Mesenchymal stem cell (in vitro differentiated cells and primary cell): ENCODE measurements at regions not wholly inside any gene's neighbourhood (a gene's known extent, or its start where the extent isn't known, plus 50 kb on each side); places are given as distances from the start of the nearest gene placed in this dataset.
A peak's percentile ranks its signal among the peaks of the same experiment; 100 is the strongest.

Source experiments
- DNase-seq: peaks from one replicate; pipeline ENCODE4 v3.0.0-alpha.2; 2013
- H2AFZ ChIP-seq: one replicate; pipeline ENCODE4 v1.6.1; 2013; ENCODE audit warnings: low read depth, mild to moderate bottlenecking, control low read depth, inconsistent platforms, low read length, moderate library complexity
- H2AK5ac ChIP-seq: 2 replicates; pipeline ENCODE4 v1.6.1; 2013; ENCODE audit warnings: low read length, moderate library complexity, mild to moderate bottlenecking, inconsistent platforms; ENCODE audit not compliant: severe bottlenecking
- H2BK120ac ChIP-seq: one replicate; pipeline ENCODE4 v1.6.1; 2013; ENCODE audit warnings: low read depth, mild to moderate bottlenecking, inconsistent platforms, low read length, moderate library complexity
- H2BK12ac ChIP-seq, 2 experiments: one replicate each; pipeline ENCODE4 v1.6.1; 2013; ENCODE audit warnings: inconsistent platforms in 2 of 2, low read length in 2 of 2, mild to moderate bottlenecking in 2 of 2, moderate library complexity in 2 of 2, control low read depth in 1 of 2
- H2BK15ac ChIP-seq: one replicate; pipeline ENCODE4 v1.6.1; 2013; ENCODE audit warnings: mild to moderate bottlenecking, low read depth, inconsistent platforms; ENCODE audit not compliant: poor library complexity, severe bottlenecking
- H2BK5ac ChIP-seq: 2 replicates; pipeline ENCODE4 v1.6.1; 2013; ENCODE audit warnings: low read depth, mild to moderate bottlenecking, low read length, control low read depth, inconsistent platforms; ENCODE audit not compliant: poor library complexity, severe bottlenecking
- H3K14ac ChIP-seq, 2 experiments: one replicate each; pipeline ENCODE4 v1.6.1; 2013; ENCODE audit warnings: inconsistent platforms in 2 of 2, low read length in 2 of 2, control low read depth in 1 of 2, mild to moderate bottlenecking in 1 of 2, moderate library complexity in 1 of 2
- H3K18ac ChIP-seq, 2 experiments: one replicate each; pipeline ENCODE4 v1.6.1; 2013; ENCODE audit warnings: inconsistent platforms in 2 of 2, low read length in 2 of 2, control low read depth in 1 of 2, low read depth in 1 of 2, mild to moderate bottlenecking in 1 of 2
- H3K23ac ChIP-seq, 2 experiments: one replicate each; pipeline ENCODE4 v1.6.1; 2013; ENCODE audit warnings: inconsistent platforms in 2 of 2, low read length in 2 of 2, mild to moderate bottlenecking in 2 of 2, moderate library complexity in 2 of 2, control low read depth in 1 of 2
- H3K27ac ChIP-seq: 2 replicates; pipeline ENCODE4 v1.5.1; 2013; ENCODE audit warnings: mild to moderate bottlenecking, moderate library complexity, low read length, control low read depth, inconsistent platforms; ENCODE audit not compliant: poor library complexity, severe bottlenecking
- H3K27me3 ChIP-seq, 2 experiments: 2 replicates each; pipeline versions ENCODE4 v1.6.1 to v1.7.0; 2013; ENCODE audit warnings: low read length in 2 of 2, mild to moderate bottlenecking in 2 of 2, moderate library complexity in 2 of 2, control low read depth in 1 of 2, inconsistent platforms in 1 of 2; ENCODE audit not compliant: control insufficient read depth in 1 of 2, insufficient read depth in 1 of 2
- H3K36me3 ChIP-seq, 2 experiments: 2 replicates each; pipeline versions ENCODE4 v1.6.1 to v1.7.0; 2013; ENCODE audit warnings: low read length in 2 of 2, control low read depth in 1 of 2, inconsistent platforms in 1 of 2, low read depth in 1 of 2, mild to moderate bottlenecking in 1 of 2; ENCODE audit not compliant: insufficient read depth in 2 of 2, control insufficient read depth in 1 of 2
- H3K4ac ChIP-seq, 2 experiments: one replicate each; pipeline ENCODE4 v1.6.1; 2013; ENCODE audit warnings: inconsistent platforms in 2 of 2, low read length in 2 of 2, mild to moderate bottlenecking in 2 of 2, moderate library complexity in 2 of 2, control low read depth in 1 of 2, low read depth in 1 of 2
- H3K4me1 ChIP-seq: 2 replicates; pipeline ENCODE4 v1.6.1; 2013; ENCODE audit warnings: low read depth, low read length, control low read depth; ENCODE audit not compliant: control insufficient read depth, insufficient read depth
- H3K4me2 ChIP-seq: 2 replicates; pipeline ENCODE4 v1.6.1; 2013; ENCODE audit warnings: low read length, mild to moderate bottlenecking, inconsistent platforms; ENCODE audit not compliant: poor library complexity, severe bottlenecking
- H3K4me3 ChIP-seq, 2 experiments: 2 replicates each; pipeline versions ENCODE4 v1.5.1 to v1.7.0; 2013; ENCODE audit warnings: low read length in 2 of 2, mild to moderate bottlenecking in 2 of 2, control low read depth in 1 of 2, low read depth in 1 of 2; ENCODE audit not compliant: insufficient read depth in 1 of 2
- H3K79me1 ChIP-seq: replicated peaks from 2 replicates; pipeline ENCODE4 v1.6.1; 2013; ENCODE audit warnings: mild to moderate bottlenecking, control low read depth, low read length, inconsistent platforms; ENCODE audit not compliant: poor library complexity, severe bottlenecking
- H3K9ac ChIP-seq: 2 replicates; pipeline ENCODE4 v1.7.0; 2013; ENCODE audit warnings: mild to moderate bottlenecking, low read length, moderate library complexity
- H3K9me3 ChIP-seq: 2 replicates; pipeline ENCODE4 v1.7.0; 2013; ENCODE audit warnings: mild to moderate bottlenecking, low read length; ENCODE audit not compliant: control insufficient read depth
- H4K8ac ChIP-seq: one replicate; pipeline ENCODE4 v1.6.1; 2013; ENCODE audit warnings: inconsistent platforms, mild to moderate bottlenecking, low read length, moderate library complexity
- H4K91ac ChIP-seq: one replicate; pipeline ENCODE4 v1.6.1; 2013; ENCODE audit warnings: mild to moderate bottlenecking, low read length, inconsistent platforms
- WGBS: methylation state at CpG from one replicate; pipeline ENCODE4 v1.1.7; 2013; ENCODE audit warnings: mixed read lengths; 5-methylcytosine and 5-hydroxymethylcytosine counted together

DNA sequence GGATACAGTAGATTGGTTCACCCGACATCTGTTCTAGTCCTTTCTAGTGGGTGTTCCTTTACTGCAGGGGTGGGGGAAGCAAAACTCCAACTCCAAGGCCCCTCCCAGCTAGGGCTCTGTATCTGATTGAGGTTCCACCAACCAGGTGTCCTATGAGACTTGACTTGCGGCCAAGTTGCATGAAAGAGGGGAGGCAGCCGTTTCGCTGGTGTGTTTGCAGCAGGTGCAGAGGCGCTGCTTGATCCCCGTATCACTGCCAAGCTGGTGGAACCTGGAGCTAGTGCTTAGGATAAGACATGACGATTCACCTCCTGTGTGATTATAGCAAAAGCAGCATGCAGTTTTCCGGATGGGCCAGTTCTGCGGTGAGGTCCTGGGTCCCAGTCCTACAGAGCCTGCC lies 338.2 kb downstream of the UQCRFS1 start:
- H3K27me3 ChIP-seq, result peaks cover 17 to 70% of the 10 kb centered on the region in 2 experiments
- H3K36me3 ChIP-seq, result no peaks in the 10 kb centered on the region
- no peak overlapping the region for H2BK15ac ChIP-seq
- H2BK12ac ChIP-seq, result no peak overlapping the region
- no peak overlapping the region for H4K91ac ChIP-seq
- 81% methylated on average over 9 of the region's 9 CpGs for WGBS
- H2AFZ ChIP-seq, result no peak overlapping the region
- no peak overlapping the region for H3K4me2 ChIP-seq
- no peak overlapping the region for H3K4ac ChIP-seq
- no peak overlapping the region for H3K4me3 ChIP-seq
- H3K9me3 ChIP-seq, result no peaks in the 10 kb centered on the region
- no peak overlapping the region for H2BK120ac ChIP-seq
- H3K79me1 ChIP-seq, result no peaks in the 10 kb centered on the region
- H3K14ac ChIP-seq, result no peak overlapping the region
- no peak overlapping the region for H3K18ac ChIP-seq
- H2AK5ac ChIP-seq, result no peak overlapping the region
- H2BK5ac ChIP-seq, result no peak overlapping the region
- H3K9ac ChIP-seq, result no peak overlapping the region
- peaks cover 4% of the 10 kb centered on the region for H3K4me1 ChIP-seq
- no peak overlapping the region for H3K27ac ChIP-seq
- H4K8ac ChIP-seq, result no peak overlapping the region
- DNase-seq, result no peak
- no peak overlapping the region for H3K23ac ChIP-seq

DNA sequence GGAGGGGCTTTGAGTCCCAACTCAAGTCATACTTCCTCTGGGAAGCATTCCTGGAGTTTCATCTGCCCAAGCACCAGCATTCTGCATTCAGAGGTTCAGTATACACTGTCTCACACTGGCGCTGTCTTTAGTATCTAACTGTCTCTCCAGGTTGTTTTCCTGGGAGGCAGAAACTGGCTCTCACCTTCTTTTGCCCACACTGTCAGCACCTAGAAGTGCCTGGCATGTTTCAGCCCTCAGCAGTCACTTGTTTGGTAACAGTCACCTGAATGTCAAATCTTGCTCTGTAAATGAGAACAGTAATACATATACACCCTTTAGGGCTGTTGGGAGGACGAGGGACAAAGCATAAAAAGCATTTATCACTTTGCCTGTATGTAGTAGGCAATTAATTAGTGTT lies 339.6 kb downstream of the UQCRFS1 start:
- H3K4me2 ChIP-seq, result no peak overlapping the region
- H2BK12ac ChIP-seq, result no peak overlapping the region
- 43% methylated on average over 2 of the region's 2 CpGs for WGBS
- no peak overlapping the region for H3K4ac ChIP-seq
- H3K36me3 ChIP-seq, result no peaks in the 10 kb centered on the region
- H4K91ac ChIP-seq, result no peak overlapping the region
- no peak overlapping the region for H4K8ac ChIP-seq
- no peak overlapping the region for H3K27ac ChIP-seq
- no peak overlapping the region for H3K18ac ChIP-seq
- no peak overlapping the region for H2AFZ ChIP-seq
- H2BK5ac ChIP-seq, result no peak overlapping the region
- no peaks in the 10 kb centered on the region for H3K9me3 ChIP-seq
- H2BK15ac ChIP-seq, result no peak overlapping the region
- H3K23ac ChIP-seq, result no peak overlapping the region
- no peak overlapping the region for H3K4me3 ChIP-seq
- H2AK5ac ChIP-seq, result no peak overlapping the region
- no peak overlapping the region for H2BK120ac ChIP-seq
- H3K14ac ChIP-seq, result no peak overlapping the region
- peaks cover 17 to 77% of the 10 kb centered on the region in 2 experiments for H3K27me3 ChIP-seq
- no peaks in the 10 kb centered on the region for H3K79me1 ChIP-seq
- H3K9ac ChIP-seq, result no peak overlapping the region
- DNase-seq, result no peak
- H3K4me1 ChIP-seq, result no peaks in the 10 kb centered on the region

DNA sequence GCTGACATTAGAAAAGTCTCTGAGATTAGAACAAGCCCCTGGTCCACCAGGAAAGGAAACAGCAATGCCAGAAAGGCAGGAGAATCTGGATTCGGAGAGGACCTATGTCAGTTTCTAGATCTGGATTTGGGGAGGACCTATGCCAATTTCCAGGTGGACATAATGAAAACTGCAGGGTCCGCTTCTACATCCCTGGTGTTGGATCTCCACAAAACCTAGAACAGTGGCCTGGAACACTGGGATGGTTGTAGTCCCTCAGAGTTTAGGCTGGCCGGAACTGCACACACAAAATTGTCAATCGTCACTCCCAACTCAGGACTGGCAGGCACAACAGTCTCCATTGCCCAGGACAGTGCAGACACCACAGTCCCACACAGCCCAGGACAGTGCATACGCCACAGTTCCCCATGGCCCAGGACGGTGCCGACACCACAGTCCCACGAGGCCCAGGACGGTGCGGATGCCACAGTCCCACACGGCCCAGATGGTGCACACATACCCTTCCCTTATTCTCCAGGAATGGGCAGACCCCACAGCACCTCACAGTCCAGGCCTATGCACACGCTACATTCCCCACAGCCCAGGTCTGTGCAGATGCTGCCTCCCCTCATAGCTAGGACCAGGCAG lies 341.7 kb downstream of the UQCRFS1 start:
- Histone ChIP-seq H3K18ac (no peak overlapping the region), H3K27me3 (peaks cover 12 to 75% of the 10 kb centered on the region in 2 experiments), H2BK15ac (no peak overlapping the region), H4K8ac (no peak overlapping the region), H4K91ac (no peak overlapping the region), H2AFZ (no peak overlapping the region), H3K9ac (no peak overlapping the region), H3K14ac (no peak overlapping the region), H3K4me3 (peak overlapping the region in 1 of 2 experiments; percentile 9), H2BK12ac (no peak overlapping the region), H3K23ac (no peak overlapping the region), H2BK120ac (no peak overlapping the region), H3K27ac (no peak overlapping the region), H2AK5ac (no peak overlapping the region), H3K4ac (no peak overlapping the region), H3K36me3 (no peaks in the 10 kb centered on the region), H3K9me3 (no peaks in the 10 kb centered on the region), H3K4me1 (no peaks in the 10 kb centered on the region), H3K79me1 (no peaks in the 10 kb centered on the region), H3K4me2 (no peak overlapping the region), H2BK5ac (no peak overlapping the region)
- DNase-seq, result no peak
- 92% methylated on average over 12 of the region's 12 CpGs for WGBS

DNA sequence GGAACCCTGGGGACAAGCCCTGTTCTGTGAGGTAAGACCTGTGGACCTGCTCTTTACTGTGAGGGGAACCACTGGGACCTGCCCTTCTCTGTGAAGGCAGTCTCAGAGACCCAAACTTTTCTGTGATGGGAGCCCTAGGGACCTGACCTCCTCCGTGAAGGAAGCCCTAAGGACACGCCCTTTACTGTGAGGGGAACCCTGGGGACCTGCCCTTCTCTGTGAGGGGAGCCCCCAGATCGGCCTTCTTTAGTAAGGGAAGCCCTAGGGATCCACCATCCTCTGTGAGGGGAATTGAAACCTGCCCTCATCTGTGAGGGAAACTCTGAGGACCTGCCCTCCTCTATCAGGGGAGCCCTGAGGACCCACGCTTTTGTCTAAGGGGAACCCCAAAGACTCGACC lies 343.5 kb downstream of the UQCRFS1 start:
- H3K14ac ChIP-seq, result no peak overlapping the region
- H3K4me1 ChIP-seq, result no peaks in the 10 kb centered on the region
- H3K4me3 ChIP-seq, result no peak overlapping the region
- no peak overlapping the region for H3K4me2 ChIP-seq
- H3K23ac ChIP-seq, result no peak overlapping the region
- no peak overlapping the region for H4K91ac ChIP-seq
- H2BK5ac ChIP-seq, result no peak overlapping the region
- H2BK15ac ChIP-seq, result no peak overlapping the region
- no peak overlapping the region for H2AK5ac ChIP-seq
- no peak overlapping the region for H4K8ac ChIP-seq
- WGBS, result 54% methylated on average over 5 of the region's 5 CpGs
- no peak for DNase-seq
- no peaks in the 10 kb centered on the region for H3K79me1 ChIP-seq
- no peak overlapping the region for H3K9ac ChIP-seq
- peaks cover 8 to 66% of the 10 kb centered on the region in 2 experiments for H3K27me3 ChIP-seq
- no peaks in the 10 kb centered on the region for H3K36me3 ChIP-seq
- H2BK120ac ChIP-seq, result no peak overlapping the region
- H3K9me3 ChIP-seq, result no peaks in the 10 kb centered on the region
- no peak overlapping the region for H3K18ac ChIP-seq
- H2BK12ac ChIP-seq, result no peak overlapping the region
- no peak overlapping the region for H3K4ac ChIP-seq
- H2AFZ ChIP-seq, result no peak overlapping the region
- H3K27ac ChIP-seq, result no peak overlapping the region
